Small intestine (tissue), 7 donors: ENCODE measurements at regions not wholly inside any gene's neighbourhood (a gene's known extent, or its start where the extent isn't known, plus 50 kb on each side); places are given as distances from the start of the nearest gene placed in this dataset.

ENCODE experiments used
- DNase-seq, 2 donors: peaks; one replicate each; pipeline versions ENCODE4 v3.0.0 to v3.0.0-alpha.2; 2013
- FAIRE-seq: peaks from 2 replicates; lab custom pipeline; 2012; peaks lifted over from hg19 to GRCh38; lab: Jason Lieb, UNC
- H3K27ac ChIP-seq, 3 donors: one replicate each; pipeline ENCODE4 v1.5.1; 2013; ENCODE audit warnings: low read length in 2 of 3, mild to moderate bottlenecking in 2 of 3, control low read depth in 1 of 3, inconsistent platforms in 1 of 3, low read depth in 1 of 3, moderate library complexity in 1 of 3
- H3K27me3 ChIP-seq, 3 donors: one replicate each; pipeline ENCODE4 v1.6.1; 2013; ENCODE audit warnings: low read length in 3 of 3, inconsistent platforms in 1 of 3; ENCODE audit not compliant: control insufficient read depth in 3 of 3, insufficient read depth in 3 of 3
- H3K36me3 ChIP-seq, 3 donors: one replicate each; pipeline ENCODE4 v1.6.1; 2013; ENCODE audit warnings: low read length in 3 of 3, inconsistent platforms in 1 of 3, low read depth in 1 of 3, mild to moderate bottlenecking in 1 of 3, moderate library complexity in 1 of 3; ENCODE audit not compliant: control insufficient read depth in 3 of 3, insufficient read depth in 2 of 3
- H3K4me1 ChIP-seq, 3 donors: one replicate each; pipeline ENCODE4 v1.6.1; 2013; ENCODE audit warnings: low read length in 2 of 3, inconsistent platforms in 1 of 3, low read depth in 1 of 3, mild to moderate bottlenecking in 1 of 3, moderate library complexity in 1 of 3; ENCODE audit not compliant: control insufficient read depth in 3 of 3, insufficient read depth in 2 of 3
- H3K4me3 ChIP-seq, 3 donors: one replicate each; pipeline ENCODE4 v1.5.1; 2013; ENCODE audit warnings: low read length in 3 of 3, control low read depth in 1 of 3, inconsistent platforms in 1 of 3, low read depth in 1 of 3, mild to moderate bottlenecking in 1 of 3, moderate library complexity in 1 of 3
- H3K9me3 ChIP-seq, 2 donors: one replicate each; pipeline ENCODE4 v1.6.1; 2013; ENCODE audit warnings: low read depth in 1 of 2, low read length in 1 of 2; ENCODE audit not compliant: control insufficient read depth in 2 of 2, insufficient read depth in 1 of 2
- WGBS, 3 donors: extraction: QIAGEN DNeasy Blood & Tissue Kit; methylation state at CpG; one replicate each; pipeline ENCODE4 v1.1.7; 2013; 5-methylcytosine and 5-hydroxymethylcytosine counted together
- donor health status: healthy with polysubstance abuse.
- donor health status: control.
- donor health status: control.
- donor health status: Bipolar disorder and iron deficiency.
- donor health status: healthy.

GRCh38 chr2:221662689-221663391 is 90.7 kb upstream of the EPHA4 start:
- no peak for FAIRE-seq
- Histone ChIP-seq H3K4me1 (no peaks in the 10 kb centered on the region), H3K9me3 (no peaks in the 10 kb centered on the region), H3K4me3 (no peak overlapping the region), H3K27me3 (no peaks in the 10 kb centered on the region), H3K36me3 (no peaks in the 10 kb centered on the region), H3K27ac (no peak overlapping the region)
- no peak for DNase-seq
- 53 to 65% (median 61%) methylated on average over 3 of the region's 3 CpGs for WGBS, 3 donors

- Histone ChIP-seq H3K4me3 (no peak overlapping the region), H3K36me3 (no peaks in the 10 kb centered on the region), H3K4me1 (no peaks in the 10 kb centered on the region), H3K9me3 (no peaks in the 10 kb centered on the region), H3K27ac (no peak overlapping the region), H3K27me3 (no peaks in the 10 kb centered on the region)
- no peak for DNase-seq
- no peak for FAIRE-seq
- 62 to 76% (median 71%) methylated on average over 1 of the region's 1 CpG for WGBS, 3 donors
These were observed 85.7 kb upstream of the EPHA4 start for GRCh38 chr2:221657806-221658205.

GRCh38 chr2:221655300-221655699 is 83.2 kb upstream of the EPHA4 start:
- no peaks in the 10 kb centered on the region for H3K9me3 ChIP-seq
- 68 to 81% (median 71%) methylated on average over 3 of the region's 3 CpGs for WGBS, 3 donors
- no peak for FAIRE-seq
- DNase-seq, result no peak
- no peaks in the 10 kb centered on the region for H3K4me1 ChIP-seq
- H3K27ac ChIP-seq, result no peak overlapping the region
- H3K36me3 ChIP-seq, result no peaks in the 10 kb centered on the region
- no peaks in the 10 kb centered on the region for H3K27me3 ChIP-seq
- H3K4me3 ChIP-seq, result no peak overlapping the region

GRCh38 chr2:221653182-221653581 is 81.1 kb upstream of the EPHA4 start:
- no peaks in the 10 kb centered on the region for H3K36me3 ChIP-seq
- no peaks in the 10 kb centered on the region for H3K4me1 ChIP-seq
- H3K4me3 ChIP-seq, result no peak overlapping the region
- H3K9me3 ChIP-seq, result no peaks in the 10 kb centered on the region
- 31 to 85% (median 38%) methylated on average over 1 of the region's 1 CpG for WGBS, 3 donors
- no peaks in the 10 kb centered on the region for H3K27me3 ChIP-seq
- no peak for FAIRE-seq
- H3K27ac ChIP-seq, result no peak overlapping the region
- no peak for DNase-seq

- DNase-seq (no peak), FAIRE-seq (no peak)
- H3K27ac ChIP-seq, result no peak overlapping the region
- 75 to 80% (median 77%) methylated on average over 5 of the region's 5 CpGs for WGBS, 3 donors
- H3K27me3 ChIP-seq, result no peaks in the 10 kb centered on the region
- H3K36me3 ChIP-seq, result no peaks in the 10 kb centered on the region
- H3K4me3 ChIP-seq, result no peak overlapping the region
- H3K4me1 ChIP-seq, result no peaks in the 10 kb centered on the region
- H3K9me3 ChIP-seq, result no peaks in the 10 kb centered on the region
These were observed 77.1 kb upstream of the EPHA4 start for GRCh38 chr2:221649051-221649775.

GRCh38 chr2:221642447-221642846 is 70.3 kb upstream of the EPHA4 start:
- FAIRE-seq (no peak), DNase-seq (no peak)
- 85 to 94% (median 93%) methylated on average over 3 of the region's 3 CpGs for WGBS, 3 donors
- no peak overlapping the region for H3K27ac ChIP-seq
- H3K27me3 ChIP-seq, result no peaks in the 10 kb centered on the region
- no peaks in the 10 kb centered on the region for H3K36me3 ChIP-seq
- no peak overlapping the region for H3K4me3 ChIP-seq
- H3K9me3 ChIP-seq, result no peaks in the 10 kb centered on the region
- H3K4me1 ChIP-seq, result no peaks in the 10 kb centered on the region

- FAIRE-seq (no peak), DNase-seq (no peak)
- no peak overlapping the region for H3K4me3 ChIP-seq
- H3K4me1 ChIP-seq, result no peaks in the 10 kb centered on the region
- no peaks in the 10 kb centered on the region for H3K36me3 ChIP-seq
- H3K27ac ChIP-seq, result no peak overlapping the region
- H3K27me3 ChIP-seq, result no peaks in the 10 kb centered on the region
- no peaks in the 10 kb centered on the region for H3K9me3 ChIP-seq
- 81 to 92% (median 82%) methylated on average over 13 of the region's 13 CpGs for WGBS, 3 donors
These were observed 69.2 kb upstream of the EPHA4 start for GRCh38 chr2:221641181-221641871.

GRCh38 chr2:221640686-221641085 is 68.6 kb upstream of the EPHA4 start:
- Histone ChIP-seq H3K9me3 (no peaks in the 10 kb centered on the region), H3K36me3 (no peaks in the 10 kb centered on the region), H3K4me1 (no peaks in the 10 kb centered on the region), H3K27me3 (no peaks in the 10 kb centered on the region), H3K27ac (no peak overlapping the region), H3K4me3 (no peak overlapping the region)
- no peak for FAIRE-seq
- DNase-seq, result no peak
- 66 to 80% (median 76%) methylated on average over 1 of the region's 1 CpG for WGBS, 3 donors
